ENCODE measurements at regions not wholly inside any gene's neighbourhood (a gene's known extent, or its start where the extent isn't known, plus 50 kb on each side); places are given as distances from the start of the nearest gene placed in this dataset.
"Not testable (repeated sequence)": the region's sequence is repeated elsewhere in the genome, so short reads cannot be mapped to it uniquely, and the experiment has no call there.

DNA sequence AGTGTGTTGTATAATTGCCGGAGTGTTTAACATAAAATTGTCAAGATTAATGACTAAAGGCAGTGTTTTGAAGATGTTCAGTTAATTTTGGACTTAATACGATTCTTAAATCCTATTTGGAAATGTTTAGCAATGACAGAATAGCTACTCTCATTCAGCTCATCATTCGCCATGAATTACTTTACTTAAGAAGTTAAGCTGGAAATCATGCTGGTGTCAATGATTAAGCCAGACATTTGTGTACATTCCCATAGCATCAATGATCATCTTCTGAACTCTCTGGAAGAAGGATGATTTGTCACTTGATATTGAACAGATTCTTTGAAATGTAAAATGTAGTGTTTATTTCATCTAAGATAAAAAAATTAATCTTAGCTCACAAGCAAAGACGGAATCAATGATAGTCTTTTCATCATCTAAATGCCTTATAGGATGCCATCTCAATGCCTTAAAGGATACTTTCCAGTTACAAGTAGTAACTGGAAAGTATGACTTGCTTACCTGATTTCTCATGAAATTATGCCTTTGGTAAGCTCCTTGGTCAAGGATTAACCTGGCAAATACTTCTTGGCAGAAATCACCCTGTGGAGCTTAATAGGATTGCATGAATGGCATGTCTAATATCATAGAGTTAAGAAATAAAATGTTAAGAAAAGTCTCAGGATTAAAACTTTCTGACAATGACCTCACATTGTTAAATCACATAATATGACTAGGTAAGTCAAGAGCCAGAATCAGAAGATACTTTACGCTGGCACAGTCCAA, 515.5 kb upstream of the AGA start:
- DNase-seq, result no peak

DNA sequence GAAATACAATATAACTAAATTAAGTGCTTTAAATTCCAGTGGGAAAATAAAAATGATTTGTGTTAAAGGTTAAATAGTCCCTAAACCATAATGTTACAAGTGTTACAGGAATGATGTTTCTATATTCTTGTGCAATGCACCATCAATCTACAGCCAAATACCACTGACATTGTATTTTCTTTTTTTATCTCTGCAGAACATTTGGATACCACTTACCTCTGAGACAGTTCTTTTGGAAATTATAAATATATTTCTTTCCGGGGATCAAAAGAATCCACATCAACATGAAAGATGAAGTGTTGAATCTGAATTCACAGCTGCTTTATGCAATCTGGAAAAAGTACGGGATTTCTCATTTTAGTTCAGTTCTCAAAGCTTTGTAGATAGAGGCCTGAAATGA, 518.3 kb upstream of the AGA start:
- DNase-seq, result no peak

DNA sequence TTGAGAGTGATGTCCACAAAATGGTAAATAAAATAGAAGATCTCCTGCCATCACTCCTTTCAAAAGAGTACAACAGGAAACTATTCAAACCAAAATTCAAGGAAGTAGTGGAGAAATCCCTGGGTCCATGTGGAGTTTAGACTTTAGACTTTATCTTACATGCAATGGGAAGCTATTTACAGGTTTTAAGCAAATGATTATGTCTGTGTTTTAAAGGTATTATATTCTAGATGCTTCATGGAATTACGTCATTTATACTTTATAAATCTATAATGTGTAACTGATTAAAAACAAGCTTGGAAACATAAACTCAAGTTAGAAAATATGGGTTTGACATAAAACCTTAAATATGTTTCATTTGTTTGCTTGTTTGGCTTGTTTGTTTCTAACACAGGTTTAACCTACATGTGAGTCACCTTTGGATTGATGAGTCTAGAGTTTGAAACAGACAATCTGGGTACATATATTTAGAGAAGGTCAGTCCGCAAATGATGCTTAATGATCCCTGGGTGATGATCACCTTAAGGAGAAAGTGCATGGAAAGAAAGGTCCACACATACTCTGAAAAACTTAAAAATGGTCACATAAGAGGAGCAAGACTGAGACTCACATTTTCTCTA, 519.6 kb upstream of the AGA start:
- no peak for DNase-seq

DNA sequence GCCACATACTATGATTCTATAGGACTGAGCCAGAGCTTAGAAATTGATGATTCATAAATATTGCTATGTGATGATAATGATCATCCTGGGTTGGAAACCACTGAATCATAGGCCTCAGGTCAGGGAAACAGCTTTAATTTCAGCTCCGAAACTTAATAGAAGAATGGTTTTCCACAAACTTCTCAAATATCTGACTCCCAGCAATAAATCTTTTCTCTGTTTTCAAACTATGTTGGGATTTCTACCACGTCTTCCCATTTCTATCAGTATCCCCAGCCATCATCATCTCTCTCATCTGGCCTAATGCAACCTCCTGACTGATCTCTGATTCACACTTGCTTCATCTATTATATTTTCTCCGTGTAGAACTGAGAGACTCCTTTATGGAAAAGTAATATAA, 521.8 kb upstream of the AGA start:
- no peak for DNase-seq

DNA sequence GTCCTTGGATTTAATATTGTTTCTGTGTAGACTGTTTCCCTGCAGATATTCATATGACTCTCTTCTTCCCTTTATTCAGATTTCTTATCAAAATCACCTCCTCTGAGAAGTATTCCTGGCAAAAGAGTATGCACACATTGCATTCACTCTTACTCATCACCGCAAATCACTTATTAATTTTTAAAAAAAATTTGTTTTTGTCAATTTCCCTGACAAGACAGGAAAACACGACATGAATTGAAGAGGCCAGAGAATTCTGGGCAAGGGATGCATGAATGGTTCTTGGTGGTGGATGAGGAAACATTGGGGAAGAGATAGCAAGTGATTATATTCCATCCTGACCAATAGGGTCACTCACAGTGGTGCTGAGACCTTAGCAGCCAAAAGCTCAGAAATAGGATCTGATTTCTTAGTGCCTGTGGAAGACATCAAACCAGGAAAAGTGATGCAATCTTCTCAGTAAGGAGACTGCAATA, 522.5 kb upstream of the AGA start:
- no peak for DNase-seq

DNA sequence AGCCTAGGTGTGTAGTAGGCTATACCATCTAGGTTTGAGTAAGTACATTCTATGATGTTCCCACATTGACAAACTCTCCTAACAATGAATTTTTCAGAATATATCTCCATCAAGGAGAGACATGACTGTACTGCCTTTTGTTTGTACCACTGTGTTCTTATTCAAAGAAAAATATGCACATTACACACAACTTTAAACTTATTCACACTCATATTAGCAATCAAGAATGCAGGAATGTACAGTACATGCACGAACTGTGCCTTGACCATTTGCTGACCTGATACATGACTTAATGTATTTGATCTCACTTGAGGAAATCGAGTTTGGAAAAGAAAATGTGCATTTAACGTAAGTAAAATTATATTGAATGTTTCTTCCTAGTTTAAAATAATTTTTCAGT, 525.1 kb upstream of the AGA start:
- DNase-seq, result no peak

DNA sequence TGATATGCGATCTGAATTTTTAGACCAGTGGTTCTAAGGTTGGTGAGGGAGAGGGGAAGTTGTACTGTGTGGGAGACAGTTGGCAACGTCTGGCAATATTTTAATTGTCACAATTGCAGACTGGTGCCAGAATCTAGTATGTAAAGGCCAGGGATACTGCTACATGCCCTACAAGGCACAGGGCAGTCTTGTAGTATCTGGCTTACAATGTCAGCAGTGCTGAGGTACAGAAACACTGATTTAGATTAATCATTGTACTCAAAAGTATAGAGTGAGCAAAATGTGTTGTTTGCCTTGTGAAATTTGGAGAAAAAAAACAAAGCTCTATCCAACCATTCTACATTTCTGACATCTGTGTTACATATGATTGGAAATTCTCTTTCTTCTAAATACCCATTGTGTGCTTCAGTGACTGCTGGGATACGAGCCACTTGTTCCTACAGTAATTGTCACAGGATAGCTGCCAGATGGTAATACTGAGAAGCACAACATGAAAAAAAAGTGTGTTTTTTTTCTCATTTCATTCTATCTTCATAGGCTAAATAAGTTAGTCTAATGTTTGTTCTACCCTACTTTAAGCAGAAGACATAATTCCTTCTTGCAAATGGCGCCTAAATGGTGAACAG, 526.7 kb upstream of the AGA start:
- DNase-seq, result no peak

DNA sequence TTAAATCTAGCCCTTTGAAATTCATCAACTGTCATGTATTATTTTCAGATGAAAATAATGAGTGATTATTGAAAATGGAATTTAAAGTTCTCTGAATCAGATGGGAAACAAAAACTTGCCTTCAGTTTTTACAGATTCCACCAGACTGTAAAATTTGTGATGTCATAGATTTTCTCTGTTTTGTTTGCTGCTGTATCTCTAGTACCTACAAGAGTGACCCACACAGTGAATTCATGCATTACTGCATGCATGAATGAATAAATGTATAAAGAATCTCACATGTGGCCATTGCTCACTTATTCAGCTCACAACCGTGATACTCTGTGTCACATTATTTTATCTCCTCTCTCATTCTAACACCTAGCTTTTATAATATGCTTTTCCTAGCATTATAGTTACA, 532.2 kb upstream of the AGA start:
- DNase-seq, result no peak

DNA sequence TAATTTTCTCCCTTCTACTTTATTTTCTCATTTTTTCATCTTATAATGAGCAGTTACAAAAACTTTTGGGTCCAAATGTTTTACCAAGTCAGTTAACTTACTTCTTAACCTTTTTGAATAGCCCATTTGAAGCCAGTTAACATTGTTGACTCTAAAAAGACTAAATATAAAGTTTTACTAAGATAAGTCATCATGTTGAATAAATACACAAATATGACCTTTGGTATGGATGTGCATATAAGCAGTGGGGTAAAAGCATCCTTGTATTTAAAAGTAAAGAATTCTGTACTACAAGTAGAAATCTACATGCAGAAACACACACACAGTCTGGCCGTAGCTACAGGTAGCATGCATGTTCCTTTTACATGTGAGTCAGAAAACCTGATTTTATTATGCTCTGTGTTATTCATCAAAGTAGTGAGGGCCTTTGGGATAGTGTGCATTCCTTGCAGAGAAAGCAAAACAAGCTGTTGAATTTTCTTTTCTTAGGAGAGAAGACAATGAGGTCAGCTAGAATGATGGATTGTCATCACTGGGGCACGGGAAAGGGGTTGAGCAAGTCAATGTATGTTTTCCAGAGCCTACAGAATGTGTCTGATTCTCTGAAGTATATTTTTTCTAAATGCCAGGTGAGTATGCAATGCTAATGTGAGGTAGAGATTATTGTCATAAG, 533.2 kb upstream of the AGA start:
- DNase-seq, result no peak

DNA sequence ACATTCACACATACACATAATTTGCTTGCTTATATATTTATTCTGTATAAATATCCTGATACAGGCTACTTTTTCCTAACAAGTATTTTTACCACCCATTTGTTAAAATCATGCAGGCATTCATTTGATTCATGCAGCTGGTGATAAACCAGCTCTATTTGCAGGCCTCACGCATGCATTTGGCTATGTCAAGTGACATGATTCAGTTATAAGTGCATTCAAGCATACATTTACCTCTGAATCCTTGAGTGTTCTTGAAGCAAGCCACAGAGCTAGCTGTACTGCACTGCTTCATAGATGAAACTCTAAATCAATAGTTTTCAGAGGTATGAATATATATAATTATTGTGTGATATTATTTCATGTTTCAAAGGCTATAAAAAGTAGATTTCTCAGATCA, 544.0 kb upstream of the AGA start:
- DNase-seq, result no peak

DNA sequence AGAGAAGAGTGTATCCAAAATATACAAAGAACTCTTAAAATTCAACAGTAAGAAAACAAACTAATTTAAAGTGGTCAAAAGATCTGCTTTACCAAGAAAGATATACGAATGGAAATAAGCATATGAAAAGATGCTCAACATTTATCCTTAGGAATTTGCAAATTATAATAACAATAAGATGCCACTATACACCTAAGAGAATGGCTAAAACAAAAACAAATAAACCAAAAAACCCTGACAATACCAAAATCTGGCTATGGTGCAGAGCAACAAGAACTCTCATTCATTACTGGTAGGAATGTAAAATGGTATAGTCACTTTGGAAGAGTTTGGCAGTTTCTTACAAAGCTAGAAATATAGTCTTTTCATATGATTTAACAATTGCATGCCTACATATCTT, 545.7 kb upstream of the AGA start:
- no peak for DNase-seq

DNA sequence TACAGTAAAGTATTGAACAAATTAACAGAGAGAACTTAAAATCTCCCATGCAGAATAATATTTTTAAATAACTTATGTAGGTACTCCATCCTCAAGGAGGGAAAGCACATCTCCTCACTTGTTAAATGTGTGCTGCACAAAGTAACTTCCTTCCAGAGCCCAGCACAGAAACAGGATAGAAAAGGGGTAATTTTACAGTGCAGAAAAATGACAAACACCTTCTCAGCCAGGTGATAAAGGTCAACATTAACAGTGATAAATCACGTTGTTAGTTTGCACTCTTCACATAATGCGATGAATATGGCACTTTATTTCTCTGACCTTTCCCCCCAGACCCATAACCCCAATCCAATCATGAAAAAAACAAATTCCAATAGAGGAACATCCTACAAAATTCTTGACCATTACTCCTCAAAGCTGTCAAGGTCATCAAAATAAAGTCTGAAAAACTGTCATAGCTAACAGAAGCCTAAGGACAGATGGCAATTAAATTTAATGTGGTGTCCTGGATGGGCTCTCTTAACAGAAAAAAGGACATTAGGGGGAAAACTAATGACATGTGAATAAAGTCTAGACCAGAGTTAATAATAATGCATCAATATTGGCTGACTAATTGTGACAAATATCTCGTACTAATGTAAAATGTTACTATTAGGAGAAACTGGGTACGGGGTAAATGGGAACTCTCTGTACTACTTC, 547.4 kb upstream of the AGA start:
- DNase-seq, result no peak

DNA sequence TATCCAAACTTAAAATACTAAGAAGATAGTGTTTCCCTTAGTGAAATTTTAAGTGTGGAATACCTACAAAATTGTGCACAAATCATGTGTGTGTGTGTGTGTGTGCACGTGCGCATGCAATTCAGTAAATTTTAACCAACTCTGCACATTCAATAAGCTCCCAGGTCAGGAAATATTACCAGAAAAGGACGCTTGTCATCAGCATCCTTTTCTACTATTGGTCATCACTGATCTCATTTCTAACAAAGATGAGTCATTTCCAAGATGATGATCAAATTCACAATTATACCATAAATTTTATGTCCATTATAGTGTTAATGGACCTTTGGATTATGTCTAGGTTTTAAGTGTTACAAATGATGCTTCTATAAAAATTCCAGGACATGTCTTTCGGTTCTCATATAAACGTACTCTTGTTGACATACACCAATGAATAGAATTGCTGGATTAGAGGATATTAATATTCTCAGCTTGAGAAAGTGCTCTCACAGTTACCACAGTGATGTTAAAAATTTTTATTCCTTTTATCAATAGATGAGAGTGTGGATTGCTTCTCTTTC, 560.9 kb upstream of the AGA start:
- DNase-seq, result no peak

DNA sequence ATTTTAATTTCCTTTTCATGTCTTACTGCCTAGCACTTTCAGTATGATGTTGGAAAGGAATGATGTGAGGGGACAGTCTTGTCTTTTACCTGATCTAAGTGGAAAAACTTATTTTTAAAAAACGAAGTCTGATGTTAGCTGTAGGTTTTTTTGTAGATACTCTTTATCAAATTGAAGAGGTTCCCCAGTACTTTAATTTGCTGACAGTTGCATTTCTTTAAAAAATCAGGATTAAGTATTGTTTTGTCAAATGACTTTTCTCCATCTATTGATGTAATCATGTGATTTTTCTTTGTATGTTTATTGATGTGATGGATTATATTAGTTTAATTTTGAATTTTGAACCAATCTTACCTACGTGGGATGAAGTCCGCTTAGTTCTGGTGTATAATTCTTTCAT, 568.4 kb upstream of the AGA start:
- DNase-seq, result no peak

DNA sequence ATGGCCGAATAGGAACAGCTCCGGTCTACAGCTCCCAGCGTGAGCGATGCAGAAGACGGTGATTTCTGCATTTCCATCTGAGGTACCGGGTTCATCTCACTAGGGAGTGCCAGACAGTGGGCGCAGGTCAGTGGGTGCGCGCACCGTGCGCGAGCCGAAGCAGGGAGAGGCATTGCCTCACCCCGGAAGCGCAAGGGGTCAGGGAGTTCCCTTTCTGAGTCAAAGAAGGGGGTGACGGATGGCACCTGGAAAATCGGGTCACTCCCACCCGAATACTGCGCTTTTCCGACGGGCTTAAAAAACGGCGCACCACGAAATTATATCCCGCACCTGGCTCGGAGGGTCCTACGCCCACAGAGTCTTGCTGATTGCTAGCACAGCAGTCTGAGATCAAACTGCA, 572.8 kb upstream of the AGA start:
- not testable (repeated sequence) for DNase-seq

DNA sequence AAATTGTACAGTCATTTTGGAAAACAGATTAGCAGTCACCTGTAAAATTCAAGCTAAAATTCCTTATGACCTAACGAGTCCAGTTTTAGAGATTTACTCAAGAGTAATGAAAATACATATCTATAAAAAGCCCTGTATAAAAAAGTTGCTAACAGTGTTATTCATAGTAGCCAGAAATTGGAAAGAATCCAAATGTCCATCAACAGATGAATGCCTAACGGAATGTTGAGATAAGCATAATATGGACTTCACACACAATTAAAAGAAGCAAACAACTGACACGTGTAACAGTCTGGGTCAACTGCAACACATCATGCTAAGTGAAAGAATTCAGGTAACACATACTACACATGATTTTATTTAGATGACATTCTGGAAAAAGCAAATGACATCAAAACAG, 584.8 kb upstream of the AGA start:
- no peak for DNase-seq

DNA sequence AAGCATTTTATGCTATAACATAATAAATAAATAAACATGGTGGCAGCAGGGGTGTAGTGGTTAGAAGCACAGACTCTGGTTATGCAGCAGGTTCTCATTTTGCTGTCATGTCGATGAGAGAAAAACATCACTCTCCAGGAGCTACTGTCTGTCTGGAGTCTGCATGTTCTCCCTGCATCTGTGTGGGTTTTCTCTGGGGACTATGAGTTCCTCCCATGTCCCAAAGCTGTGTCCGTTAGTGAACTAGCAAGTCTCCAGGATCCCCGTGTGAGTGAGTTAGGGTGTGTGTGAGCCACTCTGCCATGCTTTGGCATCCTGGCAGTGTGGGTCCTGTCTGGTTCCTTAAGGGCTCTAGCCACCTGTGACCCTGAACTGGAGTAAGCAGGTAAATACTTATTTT, 585.6 kb upstream of the AGA start:
- no peak for DNase-seq

DNA sequence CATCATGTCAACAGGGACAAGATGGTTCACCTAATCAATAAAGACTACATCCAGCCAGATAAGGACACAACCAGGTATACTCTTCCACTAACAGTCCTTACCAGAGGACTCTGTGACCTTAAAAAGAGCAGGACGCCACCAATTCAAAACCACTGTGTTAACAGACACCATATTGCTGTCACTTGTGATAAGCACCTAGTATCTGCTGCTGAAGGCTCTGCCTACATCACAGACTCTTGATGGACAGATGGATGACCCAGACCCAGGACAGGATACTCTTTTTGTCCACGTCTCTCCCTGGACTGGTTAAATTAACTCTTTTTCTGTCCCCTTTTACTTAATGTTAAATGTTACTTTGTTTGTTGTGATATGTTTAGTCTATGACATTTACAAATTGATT, 586.2 kb upstream of the AGA start:
- DNase-seq, result no peak

DNA sequence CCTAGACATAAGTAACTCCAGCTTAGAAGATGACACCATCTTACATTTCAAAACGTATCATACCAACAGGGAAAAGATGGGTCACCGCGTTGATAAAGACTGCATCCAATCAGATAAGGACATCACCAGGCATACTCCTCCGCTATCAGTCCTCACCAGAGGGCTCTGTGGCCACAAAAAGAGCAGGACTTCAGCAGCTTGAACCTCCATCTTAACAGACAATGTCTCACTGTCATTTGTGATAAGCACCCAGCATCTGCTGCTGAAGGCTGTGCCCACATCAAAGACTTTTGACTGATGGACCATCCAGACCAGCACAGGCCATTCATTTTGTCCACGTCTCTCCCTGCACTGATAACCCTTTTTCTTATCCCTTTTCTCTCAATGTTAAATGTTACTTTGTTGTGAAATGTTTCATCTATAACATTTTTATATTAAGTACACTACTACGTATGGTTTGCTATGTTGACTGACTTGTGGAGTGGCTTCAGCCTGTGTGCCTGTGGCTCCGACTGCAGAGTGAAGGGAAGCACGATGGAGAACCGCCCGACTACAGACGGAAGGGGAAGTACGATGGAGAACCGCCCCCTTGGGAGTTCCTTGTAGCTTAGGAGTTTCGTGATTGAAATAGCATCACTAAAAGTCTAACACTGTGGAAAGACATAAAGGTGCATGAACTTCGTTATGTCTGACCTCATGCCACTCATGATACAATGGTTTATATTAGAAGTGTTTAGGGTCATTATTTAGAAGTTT, 595.4 kb upstream of the AGA start:
- DNase-seq, result no peak

DNA sequence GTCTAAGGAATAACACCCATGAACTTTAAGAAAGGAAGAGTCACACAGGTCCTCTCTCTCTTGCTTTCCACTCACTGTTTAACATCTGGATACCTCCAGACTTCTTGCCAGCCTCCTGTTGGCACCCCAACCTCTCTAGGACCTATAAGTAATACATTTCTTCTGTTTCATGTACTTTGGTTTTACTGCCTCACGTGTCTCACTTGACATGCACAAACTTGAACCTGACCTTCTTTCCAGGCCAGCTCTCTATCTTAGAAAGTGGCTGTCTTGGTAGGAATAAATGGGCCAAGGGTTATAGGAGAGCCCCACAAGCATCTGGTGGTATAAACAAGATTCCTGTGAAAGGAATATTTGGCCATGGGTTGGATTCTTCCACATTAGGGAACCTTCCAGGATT, 614.8 kb upstream of the AGA start:
- no peak for DNase-seq

DNA sequence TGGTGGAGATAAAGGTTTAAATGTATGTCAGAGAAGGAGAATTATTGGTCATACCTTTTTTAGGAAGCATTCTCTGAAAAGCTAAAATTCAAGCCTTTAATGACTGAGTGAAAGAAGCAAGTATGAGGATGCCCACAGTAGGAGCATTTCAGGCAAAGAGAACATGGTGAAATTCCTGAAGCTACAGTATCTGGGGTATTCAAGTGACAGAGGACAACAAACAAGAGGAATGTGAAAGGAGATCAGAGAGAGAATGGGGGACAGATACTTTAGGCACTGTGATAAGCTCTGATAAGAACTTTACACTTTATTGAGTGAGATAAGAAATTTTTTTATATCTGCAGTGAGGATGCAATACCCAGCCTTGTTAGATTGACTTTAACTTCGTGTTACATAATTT, 621.3 kb upstream of the AGA start:
- DNase-seq, result no peak

DNA sequence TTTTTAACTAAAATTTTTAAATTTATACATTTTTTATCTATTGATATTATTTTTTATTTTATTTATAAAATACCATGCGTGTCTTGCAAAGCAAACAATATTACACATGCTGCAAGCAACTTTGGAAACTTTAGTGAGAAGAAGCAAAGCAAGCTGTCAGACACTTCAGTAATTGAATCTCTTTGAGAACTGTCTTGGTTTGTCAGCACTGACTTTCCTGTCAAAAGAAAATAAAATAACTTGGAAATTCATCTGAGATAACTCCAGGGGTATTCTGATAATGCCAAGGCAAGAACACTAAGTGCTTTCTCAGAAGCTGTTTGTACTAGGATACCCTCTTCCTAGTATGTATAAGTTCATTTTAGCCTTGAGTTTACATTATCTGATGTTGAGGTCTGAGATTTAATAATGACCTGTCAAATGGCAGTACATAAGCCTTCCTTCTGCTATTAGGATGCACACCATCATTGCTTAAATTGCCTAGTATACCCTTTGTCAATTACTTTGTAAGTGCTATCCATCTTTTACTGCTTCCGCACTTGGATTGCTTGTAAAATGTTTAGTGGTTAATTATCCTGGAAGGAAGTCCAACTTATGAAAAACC, 624.2 kb upstream of the AGA start:
- DNase-seq, result no peak

Data from activated CD8-positive, alpha-beta memory T cell treated with anti-CD3 and anti-CD28 coated beads, Interleukin-2, amount 50 U/mL, for 48 hours (primary cell).